NCI-H345 treated with DMSO at 0.1 percent for 48 hours (cell line): ENCODE measurements at regions not wholly inside any gene's neighbourhood (a gene's known extent, or its start where the extent isn't known, plus 50 kb on each side); places are given as distances from the start of the nearest gene placed in this dataset.

Experiments
- DNase-seq: peaks from one replicate; lab custom pipeline; 2025; ENCODE audit not compliant: unreplicated experiment; lab: John Stamatoyannopoulos, UW

DNA sequence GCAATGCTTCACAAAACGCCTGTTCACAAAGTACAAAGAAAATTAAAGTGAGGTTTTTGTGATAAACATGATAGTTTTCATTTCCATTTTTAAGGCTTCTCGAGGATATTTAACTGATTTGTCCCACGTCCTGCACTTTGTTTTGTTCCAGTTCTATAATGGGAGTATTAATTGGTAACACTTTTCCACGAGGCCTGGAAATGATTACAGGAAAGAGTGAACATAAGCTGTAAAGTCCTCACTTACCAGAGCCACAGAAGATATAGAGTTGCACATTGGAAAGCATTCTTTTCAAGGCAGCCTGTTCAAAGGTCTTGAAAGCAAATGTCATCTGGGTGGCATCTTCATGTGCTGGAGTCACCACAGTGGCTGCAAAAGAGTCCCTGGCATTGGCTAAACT, 1236.6 kb downstream of the BCL11B start:
- no peak for DNase-seq

DNA sequence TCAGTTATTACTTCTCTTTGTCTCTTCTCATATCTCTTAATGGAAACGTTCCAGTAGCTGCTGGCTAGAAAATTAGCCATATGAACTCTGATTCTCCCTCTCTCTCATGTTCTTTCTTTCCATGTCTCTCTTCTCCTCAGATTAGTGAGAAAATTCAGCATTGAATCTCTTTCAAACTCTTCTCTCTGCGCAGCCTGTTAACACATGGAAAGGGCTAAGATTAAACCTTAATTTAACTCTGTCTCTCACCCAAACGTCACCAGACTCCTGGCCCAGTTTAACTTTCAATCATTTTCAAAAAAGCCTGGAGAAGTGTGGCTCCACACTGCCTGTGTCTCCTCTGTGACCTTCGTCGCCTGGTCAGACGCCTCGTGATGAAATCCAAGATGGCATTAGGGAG, 1234.2 kb downstream of the BCL11B start:
- DNase-seq = no peak

DNA sequence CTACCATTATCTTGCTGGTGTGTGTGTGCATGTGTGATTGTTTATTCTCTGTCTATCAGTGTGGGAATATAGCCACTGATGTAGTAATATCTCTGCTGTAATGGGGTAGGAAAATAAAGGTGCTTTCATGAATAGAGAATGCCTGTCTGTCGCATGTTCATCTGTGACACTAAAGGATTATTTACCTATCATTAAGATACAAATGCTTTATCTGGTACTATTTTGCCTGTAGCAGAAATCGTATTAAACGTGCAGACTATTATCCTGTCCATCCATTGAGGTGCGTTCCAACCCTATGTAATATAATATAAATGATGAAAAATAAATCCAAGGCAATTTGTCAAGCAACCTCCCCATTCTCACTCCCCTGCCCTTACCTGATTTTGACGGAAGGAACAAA, 1215.1 kb downstream of the BCL11B start:
- no peak for DNase-seq

DNA sequence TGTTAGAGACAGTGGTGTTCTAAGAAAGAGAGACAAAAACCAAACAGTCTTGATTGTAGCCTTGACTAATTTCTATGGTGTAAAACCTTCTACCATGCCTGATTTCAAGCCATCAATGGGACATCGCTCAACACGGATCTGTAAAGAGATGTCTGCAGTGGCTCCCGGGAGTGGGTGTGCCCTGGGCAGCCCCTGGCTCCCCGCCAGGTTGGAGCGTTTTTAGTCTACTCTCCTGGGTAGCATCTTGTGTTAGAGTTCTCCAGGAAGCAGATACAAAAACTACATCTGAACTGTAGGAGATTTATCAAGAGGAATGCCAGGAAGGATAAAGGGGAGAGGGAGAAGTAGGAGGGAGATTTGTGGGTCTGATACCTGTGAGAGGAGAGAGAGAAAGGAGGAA, 1212.9 kb downstream of the BCL11B start:
- no peak for DNase-seq

DNA sequence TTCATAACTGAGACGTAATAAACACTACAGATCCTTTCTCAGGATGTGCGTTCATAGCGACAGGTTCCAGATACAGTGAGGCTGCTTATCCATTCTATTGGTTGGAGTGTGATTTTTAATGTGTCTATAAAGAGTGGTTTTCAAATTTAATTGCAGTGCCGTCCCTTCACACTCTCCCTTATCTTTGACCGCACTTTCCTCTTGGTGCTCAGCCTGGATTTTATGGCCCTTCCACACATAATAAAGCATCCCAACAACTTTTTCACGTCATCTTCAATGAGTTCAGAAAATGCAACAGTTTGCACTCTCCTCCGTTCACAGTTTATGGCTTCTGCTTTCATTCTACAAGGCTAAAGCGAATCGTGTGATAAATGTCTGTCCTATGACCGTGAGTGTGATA, 1209.9 kb downstream of the BCL11B start:
- no peak for DNase-seq

DNA sequence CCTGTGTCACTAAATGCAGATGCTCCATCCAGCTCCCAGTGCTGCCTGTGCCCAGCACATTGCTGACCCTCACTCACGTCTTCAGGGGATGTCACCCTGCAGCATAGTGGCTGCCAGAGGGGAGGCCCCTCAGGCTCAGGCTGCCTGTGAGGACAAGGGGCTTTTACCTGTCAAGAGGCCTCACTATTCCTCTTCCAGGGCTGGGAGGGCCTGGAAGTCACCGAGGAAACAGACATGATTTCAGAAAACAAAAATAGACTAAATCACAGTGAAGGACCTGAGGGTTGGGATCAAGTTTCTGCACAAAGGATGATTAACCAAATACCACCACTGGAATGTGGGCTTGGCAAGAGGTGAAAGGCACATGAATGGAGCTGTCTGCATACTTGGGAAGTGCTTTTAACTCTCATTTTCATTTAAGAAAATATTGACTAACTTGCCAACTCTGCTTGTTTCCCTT, 1202.3 kb downstream of the BCL11B start:
- no peak for DNase-seq

DNA sequence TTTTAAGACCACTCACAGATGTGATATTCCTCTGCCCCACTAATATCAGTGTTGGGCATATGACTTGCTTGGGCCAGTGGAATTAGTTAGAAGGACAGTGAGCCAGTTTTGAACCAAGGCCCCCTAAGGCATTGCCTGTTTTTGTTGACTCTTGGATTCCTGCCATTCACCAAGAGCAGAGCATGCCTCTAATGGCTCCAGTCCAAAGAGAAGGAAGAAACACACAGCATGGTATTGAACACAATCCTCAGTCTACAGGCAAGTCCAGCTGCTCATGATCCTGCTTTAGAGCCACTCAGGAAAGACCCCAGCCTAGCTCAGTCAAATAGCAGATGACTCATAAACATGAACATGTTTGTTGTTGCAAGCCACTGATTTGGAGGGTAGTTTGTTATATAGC, 1201.5 kb downstream of the BCL11B start:
- peak; percentile 34 for DNase-seq

DNA sequence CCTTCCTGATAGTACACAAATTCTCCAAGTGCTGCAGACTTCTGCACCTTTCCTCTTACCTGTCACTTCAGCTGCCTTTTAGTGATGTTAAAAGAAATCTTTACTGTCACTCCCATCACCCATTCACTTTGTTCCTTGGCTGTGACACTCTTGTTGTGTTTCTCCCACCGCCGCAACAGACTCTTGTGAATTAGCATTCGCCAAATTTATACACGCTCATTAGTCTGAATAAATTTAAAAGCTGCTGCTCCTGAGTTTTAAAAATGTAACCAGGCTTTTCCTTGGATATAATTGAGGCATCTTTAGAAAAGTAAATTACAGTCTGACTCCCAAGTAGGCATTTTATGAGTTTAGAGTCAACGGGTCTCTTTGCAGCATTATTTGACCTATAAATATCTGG, 1197.9 kb downstream of the BCL11B start:
- no peak for DNase-seq

DNA sequence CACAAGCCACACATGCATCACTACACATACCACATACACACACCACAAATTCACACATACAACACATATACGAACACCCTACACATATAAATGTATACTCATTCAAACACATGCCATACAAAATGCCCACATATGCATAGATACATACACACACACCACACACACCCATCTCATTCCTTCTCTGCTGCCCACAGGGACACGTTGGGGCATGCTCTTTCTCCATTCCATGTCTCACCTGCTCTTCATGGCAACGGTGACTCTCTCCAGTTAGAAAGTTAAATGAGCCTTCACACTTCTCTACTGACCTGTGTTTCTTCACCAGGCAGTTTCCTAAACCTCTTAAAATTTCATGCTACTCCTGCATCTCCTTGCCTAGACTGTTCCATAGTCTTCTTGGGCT, 1194.8 kb downstream of the BCL11B start:
- DNase-seq = no peak

DNA sequence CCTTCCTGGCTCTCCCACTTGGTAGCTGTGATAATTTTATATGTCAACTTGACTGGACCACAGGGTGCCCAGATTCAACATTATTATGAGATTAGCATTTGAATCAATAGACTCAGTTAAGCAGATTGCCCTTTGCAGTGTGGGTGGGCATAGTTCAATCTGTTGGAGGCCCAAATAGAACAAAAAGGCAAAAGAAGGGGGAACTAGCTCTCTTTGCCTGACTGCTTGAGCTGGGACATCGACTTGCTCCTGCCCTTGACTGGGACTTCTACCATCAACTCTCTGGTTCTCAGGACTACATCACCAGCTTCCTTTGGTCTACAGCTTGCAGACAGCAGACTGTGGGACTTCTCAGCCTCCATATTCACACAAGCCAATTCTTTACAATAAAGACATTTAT, 1189.2 kb downstream of the BCL11B start:
- no peak for DNase-seq

DNA sequence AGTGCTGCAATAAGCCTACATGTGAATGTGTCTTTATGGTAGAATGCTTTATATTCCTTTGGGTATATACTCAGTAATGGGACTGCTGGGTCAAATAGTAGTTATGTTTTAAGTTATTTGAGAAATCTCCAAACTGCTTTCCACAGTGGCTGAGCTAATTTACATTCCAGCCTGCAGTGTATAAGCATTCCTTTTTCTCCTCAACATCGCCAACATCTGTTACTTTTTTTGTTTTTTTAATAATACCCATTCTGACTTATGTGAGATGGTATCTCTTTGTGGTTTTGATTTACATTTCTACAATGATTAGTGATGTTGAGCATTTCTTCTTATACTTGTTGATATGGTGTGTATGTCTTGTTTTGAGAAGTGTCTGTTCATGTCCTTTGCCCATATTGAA, 1186.2 kb downstream of the BCL11B start:
- DNase-seq = no peak

DNA sequence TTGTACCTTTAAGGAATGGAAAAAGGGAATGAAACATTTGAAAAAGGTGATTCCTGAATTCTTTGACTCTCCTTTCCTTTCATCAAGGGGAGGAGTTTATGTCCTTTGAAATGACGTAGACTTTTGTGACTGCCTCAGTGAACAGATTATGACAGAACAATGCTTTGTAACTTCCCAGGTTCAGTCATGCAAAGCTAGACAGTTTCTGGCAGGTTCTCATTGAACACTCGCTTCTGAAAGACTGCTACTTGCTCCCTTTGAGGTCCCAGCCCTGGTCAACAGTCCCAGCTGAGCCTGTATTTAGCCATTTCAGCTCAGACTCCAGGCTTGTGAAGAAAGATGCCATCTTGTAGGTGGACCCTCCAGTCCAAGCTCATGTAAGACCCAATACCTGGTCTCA, 1178.9 kb downstream of the BCL11B start:
- no peak for DNase-seq

DNA sequence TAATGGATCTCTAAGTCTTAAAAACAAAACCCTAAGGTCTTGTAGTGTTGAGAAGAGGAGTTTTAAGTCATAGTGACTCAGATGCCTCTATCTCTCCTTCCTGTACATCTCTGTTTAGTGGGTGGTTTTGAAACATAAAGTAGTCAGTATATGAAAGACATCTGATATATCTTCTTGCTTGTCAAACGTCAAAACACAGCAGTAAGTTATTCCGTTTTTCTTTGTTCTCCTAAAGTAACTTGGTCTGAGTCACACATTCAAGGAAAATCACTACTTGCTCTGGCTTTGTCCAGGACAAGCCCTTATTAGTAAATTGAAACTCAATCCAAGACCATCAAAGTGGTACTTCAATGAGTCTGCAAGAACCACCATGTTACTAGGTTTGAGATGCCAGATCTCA, 1172.5 kb downstream of the BCL11B start:
- DNase-seq = no peak

DNA sequence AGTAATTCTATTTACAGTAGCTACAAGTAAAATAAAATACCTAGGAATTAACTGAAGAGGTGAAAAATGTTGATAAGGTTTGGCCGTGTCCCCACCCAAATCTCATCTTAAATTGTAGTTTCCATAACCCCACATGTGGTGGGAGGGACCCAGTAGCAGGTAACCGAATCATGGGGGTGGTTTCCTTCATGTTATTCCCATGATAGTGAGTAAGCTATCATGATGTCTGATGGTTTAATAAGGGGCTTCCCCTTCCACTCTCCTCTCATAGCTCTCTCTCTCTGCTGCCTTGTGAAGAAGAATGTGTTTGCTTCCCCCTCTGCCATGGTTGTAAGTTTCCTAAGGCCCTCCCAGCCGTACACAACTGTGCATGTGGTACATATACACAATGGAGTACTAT, 1170.7 kb downstream of the BCL11B start:
- no peak for DNase-seq

DNA sequence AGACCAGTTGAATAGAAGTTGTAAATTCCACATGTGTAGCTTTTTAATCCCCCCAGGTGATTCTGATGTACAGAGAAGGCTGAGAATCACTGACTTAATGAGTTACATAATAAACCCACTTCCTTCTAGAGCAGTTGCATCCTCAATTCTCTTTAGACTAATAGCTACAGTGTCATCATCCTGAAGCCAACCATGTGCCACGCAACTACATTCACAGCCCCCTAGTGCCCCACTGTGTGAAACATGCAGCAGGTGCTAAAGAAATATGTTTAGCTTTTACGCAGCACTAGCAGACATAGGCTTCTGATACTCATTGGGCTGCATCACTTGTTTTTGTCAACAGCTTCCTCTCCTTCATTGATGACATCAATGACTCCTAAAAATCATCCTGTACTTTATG, 1168.3 kb downstream of the BCL11B start:
- no peak for DNase-seq

DNA sequence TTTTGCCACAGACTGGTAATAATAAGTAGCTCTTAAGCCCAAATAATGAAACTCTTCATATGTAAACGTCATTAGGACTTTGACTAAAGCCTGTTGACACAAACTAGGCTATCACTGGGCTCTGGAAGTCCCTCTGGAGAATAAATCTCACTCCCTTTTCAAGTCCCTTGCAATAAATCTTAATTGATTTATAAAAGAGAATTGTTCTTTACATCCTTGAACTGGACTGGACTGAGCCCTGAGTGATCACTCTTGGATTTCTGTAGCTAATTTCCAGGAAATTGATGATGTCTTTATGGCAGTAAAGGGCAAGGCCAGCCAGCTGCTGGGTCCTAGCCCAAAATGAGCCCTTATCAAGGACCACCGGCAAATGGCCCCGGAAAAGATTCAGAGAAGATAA, 1162.7 kb downstream of the BCL11B start:
- no peak for DNase-seq

DNA sequence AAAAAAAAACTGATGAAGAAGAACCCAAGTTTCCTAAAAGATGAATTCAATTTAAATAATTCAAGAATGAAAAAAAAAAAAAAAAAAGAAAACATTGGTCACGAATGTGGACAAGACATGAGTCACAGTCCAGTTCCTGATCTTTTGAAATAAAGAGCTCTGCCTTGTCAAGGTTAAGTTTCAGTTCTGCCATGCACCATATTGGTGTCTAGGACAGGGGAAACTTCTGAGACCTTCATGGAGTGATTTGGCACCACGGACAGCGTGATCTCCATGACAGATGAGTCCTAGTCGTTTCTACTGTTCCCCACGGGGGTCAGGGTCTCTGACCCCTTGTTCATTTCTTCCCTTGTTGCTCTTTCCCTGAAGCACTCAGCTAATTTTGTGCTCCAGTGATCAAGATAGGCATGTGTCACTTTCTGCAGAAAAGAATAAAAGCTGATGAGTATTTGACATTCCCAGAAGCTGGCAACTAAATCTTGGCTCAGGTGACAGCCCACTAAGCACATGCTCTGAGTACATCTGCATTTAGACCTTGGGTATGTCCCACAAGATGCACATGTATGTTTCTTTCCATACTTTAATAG, 1159.7 kb downstream of the BCL11B start:
- DNase-seq = no peak

DNA sequence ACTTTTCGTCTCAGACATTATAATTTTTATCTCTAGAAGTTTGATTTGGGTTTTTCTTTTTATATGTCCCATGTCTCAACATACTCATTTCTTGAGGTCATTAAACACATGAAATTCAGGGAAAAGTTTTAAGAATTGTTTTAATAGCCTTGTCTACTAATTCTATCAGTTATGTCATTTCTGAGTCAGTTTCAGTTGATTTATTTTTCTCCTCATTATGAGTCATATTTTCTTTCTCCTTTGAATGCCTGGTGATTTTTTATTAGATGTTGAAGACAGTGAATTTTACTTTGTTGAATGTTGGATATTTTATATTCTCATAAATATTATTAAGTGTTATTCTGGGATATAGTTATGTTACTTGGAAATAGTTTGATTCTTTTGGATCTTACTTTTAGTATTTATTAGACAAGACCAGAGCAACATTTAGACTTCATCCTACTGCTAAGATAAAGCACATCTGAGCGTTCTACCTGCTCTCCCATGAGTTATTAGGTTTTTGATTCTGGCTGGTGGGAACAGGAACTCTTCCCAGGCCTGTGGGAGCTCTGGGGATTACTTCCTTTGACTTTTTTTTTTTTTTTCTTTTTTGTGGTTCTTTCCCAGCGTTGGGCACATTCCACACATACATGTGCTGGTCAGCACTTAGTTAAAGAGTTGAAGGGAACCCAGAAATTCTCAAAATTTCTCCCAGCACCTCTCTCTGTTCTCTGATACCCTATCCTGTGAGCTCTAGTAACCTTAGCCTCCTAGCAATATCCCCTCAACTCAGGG, 1157.7 kb downstream of the BCL11B start:
- DNase-seq = no peak

DNA sequence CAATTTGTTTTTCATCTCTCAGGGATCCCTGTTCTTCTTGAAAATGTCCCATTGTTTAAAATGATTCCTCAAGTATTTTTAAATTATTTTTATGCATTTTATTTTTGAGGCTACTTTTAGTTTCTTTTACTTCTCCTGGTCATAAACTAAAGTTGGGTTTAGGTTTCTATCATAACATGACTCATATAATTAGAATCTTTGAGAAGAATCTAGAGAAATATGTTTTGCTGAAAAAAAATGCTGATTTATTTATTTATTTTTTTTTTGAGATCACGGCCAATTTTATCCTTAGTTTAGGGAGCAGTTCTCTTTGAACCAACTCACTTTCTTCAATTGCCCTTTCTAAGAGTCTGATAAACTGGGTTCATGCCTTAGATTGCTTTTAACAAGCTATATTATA, 1157.1 kb downstream of the BCL11B start:
- no peak for DNase-seq

DNA sequence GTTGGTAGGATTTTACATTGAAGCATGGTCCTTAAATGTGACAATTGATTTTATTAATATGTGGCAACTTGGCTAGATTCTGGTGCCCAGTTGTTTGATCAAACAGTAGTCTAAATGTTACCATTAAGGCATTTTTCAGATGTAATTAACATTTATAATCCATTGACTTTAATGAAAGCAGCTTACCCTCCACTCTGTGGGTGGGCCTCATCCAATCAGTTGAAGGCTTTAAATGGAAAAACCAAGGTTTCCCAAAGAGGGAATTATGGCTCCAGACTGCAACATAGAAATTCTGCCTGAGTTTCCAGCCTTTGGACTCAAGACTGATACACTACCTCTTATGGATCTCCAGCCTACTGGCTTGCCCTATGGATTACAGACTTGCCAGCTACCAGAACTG, 1153.2 kb downstream of the BCL11B start:
- no peak for DNase-seq

DNA sequence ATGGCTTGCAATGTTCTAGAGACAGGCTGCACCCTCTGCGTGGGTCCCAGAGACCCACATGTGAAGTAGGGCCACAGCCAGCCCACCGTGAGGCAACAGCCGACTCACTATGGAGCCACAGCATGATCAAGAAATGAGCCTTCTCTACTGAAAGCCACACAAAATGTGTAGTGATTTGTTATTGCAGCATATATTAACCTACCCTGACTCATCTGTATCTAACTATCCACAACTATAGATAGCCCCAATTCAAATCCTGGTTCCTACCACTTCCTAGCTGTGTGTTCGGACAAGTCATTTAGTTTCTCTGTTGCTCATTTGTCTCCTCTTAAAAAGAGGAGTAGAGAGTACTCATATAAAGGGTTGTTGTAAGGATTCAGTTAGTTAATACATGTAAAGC, 1152.3 kb downstream of the BCL11B start:
- DNase-seq = no peak

DNA sequence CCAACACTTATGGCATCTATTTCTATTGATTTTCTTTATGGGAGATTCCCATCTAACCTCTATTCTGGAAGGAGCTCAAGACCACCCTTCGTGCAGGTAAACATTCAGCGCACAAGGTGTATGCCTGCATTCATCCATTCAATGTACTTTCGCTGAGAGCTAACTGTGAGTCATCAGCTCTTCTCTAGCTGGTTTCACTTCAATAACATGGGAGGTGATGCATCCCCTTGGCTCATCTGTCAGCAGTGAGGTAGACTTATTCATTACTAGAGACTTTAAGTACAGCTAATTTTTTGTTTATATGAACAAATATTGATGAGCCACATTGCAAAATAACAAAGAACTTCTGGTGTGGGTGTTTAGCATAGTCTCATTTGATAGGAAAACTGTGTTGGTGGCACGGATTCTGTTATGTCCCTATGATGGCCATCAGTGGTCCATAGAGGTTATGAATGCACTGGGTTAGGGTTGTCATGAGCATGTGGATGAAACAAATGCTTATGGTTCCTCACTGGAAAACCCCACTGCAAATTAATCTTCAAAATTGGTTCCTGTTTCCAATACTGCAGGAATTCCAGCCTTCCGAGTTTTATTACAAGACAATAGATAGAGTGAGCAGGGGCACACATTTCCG, 1151.0 kb downstream of the BCL11B start:
- peak; percentile 92 for DNase-seq

DNA sequence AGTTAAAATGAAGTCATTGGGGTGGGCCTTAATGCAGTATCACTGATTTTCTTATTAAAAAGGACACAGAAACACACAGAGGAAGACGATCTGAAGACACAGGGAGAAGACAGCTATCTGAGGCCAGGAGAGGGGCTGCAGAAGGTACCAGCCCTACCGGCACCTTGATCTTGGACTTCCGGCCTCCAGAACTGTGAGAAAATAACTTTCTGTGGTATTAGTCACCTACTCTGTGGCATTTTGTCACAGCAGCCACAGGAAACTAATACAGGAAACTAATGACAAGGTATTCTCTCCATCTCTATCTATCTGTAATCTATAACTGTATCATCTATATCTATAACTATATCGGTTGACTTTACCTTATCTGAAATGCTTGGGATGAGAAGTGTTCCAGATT, 1149.5 kb downstream of the BCL11B start:
- no peak for DNase-seq
